ENCODE measurements at regions not wholly inside any gene's neighbourhood (a gene's known extent, or its start where the extent isn't known, plus 50 kb on each side); places are given as distances from the start of the nearest gene placed in this dataset.
A peak's percentile ranks its signal among the peaks of the same experiment; 100 is the strongest.

DNA sequence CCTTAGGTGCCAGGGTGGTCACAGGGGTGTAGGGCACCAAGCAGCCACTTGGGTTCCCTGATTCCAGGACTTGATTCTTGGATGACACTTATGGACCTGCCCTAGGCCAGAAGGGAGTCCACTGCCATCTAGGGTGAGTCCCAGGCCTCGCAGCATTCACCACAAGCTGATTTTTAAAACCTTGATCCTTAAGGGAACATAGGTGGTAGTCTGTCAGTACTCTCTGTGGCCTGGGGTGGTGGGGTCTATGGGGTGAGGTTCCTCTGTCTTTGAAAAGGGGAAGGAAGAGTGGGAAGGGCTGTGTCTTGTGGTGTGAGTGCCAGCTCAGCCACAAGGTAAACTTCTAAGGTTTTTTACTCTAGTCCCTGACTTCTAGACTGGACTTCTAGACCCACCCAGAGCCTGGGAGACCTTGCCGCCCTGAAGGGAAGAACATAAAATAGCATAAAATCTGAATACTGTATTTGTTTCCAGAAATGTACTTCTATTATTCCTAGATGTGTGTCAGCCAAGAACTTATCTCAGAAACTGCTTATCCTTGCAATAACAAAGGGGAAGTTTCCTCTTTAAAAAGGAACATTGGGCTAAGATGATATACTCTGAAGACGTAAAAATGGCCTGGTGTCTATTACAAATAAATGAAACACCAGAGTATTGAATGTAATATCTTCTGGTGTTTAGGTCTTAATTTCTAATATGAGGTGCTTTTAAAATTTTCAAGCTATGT, 757.3 kb downstream of the LTN1 start:
- Mint-ChIP-seq H3K4me1 (peaks cover 36% of the 10 kb centered on the region), H3K4me3 (peak overlapping the region in 1 of 2 donors; percentile 62), H3K27ac (peak overlapping the region; percentile 79 to 95 (median 91)), H3K36me3 (no peaks in the 10 kb centered on the region), H3K27me3 (ENCODE audit: low read depth in 3 of 3) (peaks cover 0 to 4% (median 2%) of the 10 kb centered on the region in 3 donors), H3K9me3 (no peaks in the 10 kb centered on the region)
- no peaks in the 10 kb centered on the region for H3K79me2 ChIP-seq (ENCODE audit: insufficient read depth, low read length)
- TF ChIP-seq CTCF (IDR thresholded peaks at IDR 0.05) = peak; percentile 52
- H3K4me3 ChIP-seq (replicated peaks in 1 of 3; ENCODE audit: low read depth in 2 of 3, low read length in 3 of 3) = peak overlapping the region in 2 of 3 experiments; percentile 4 to 49
- peak overlapping the region; percentile 63 for H3K4me2 ChIP-seq (replicated peaks; ENCODE audit: extremely low read depth, low read length, poor library complexity, severe bottlenecking)
- intact Hi-C loops (cut with micrococcal nuclease) = loop anchor here in 1 of 2 donors (10.0 kb wide), 1 partner anchor 101 kb away; no protein-coding TSS in a partner anchor
- peak overlapping the region; percentile 75 to 77 for H3K27ac ChIP-seq (ENCODE audit: low read depth in 1 of 2, low read length in 2 of 2)
- peak overlapping the region; percentile 4 for H2AFZ ChIP-seq (ENCODE audit: insufficient read depth, low read depth, low read length, poor library complexity, severe bottlenecking)
- H3K27me3 ChIP-seq (ENCODE audit: control insufficient read depth in 2 of 2, insufficient read depth in 2 of 2, low read length in 2 of 2) = no peaks in the 10 kb centered on the region
- no CpG with 5 or more reads among the region's 3 CpGs for WGBS (ENCODE audit: insufficient coverage)
- peaks cover 36 to 39% of the 10 kb centered on the region in 2 donors for H3K4me1 ChIP-seq (ENCODE audit: control insufficient read depth in 1 of 2, insufficient read depth in 2 of 2, low read length in 2 of 2)
- peak; percentile 68 to 77 (median 70) for DNase-seq
- no peaks in the 10 kb centered on the region for H3K36me3 ChIP-seq (replicated peaks in 1 of 2; ENCODE audit: control insufficient read depth in 1 of 2, insufficient read depth in 2 of 2, low read length in 2 of 2)
- H3K9me3 ChIP-seq (replicated peaks in 1 of 2; ENCODE audit: control insufficient read depth in 1 of 2, insufficient read depth in 1 of 2, low read length in 2 of 2) = peaks cover 0 to 3% of the 10 kb centered on the region in 2 donors
- no peak overlapping the region for H3K9ac ChIP-seq (ENCODE audit: insufficient read depth, low read length, poor library complexity, severe bottlenecking)
- H4K20me1 ChIP-seq (ENCODE audit: insufficient read depth, low read length) = no peaks in the 10 kb centered on the region

GRCh38 chr21:28234326-28234725, 758.4 kb downstream of the LTN1 start:
- H3K4me3 Mint-ChIP-seq = peak overlapping the region in 1 of 2 donors; percentile 9
- Histone ChIP-seq H4K20me1 (ENCODE audit: insufficient read depth, low read length) (no peaks in the 10 kb centered on the region), H3K9me3 (replicated peaks in 1 of 2; ENCODE audit: control insufficient read depth in 1 of 2, insufficient read depth in 1 of 2, low read length in 2 of 2) (peaks cover 0 to 3% of the 10 kb centered on the region in 2 donors), H3K9ac (ENCODE audit: insufficient read depth, low read length, poor library complexity, severe bottlenecking) (no peak overlapping the region), H3K4me1 (ENCODE audit: control insufficient read depth in 1 of 2, insufficient read depth in 2 of 2, low read length in 2 of 2) (peaks cover 38 to 50% of the 10 kb centered on the region in 2 donors), H2AFZ (ENCODE audit: insufficient read depth, low read depth, low read length, poor library complexity, severe bottlenecking) (peak overlapping the region; percentile 36), H3K27ac (ENCODE audit: low read depth in 1 of 2, low read length in 2 of 2) (no peak overlapping the region), H3K79me2 (ENCODE audit: insufficient read depth, low read length) (no peaks in the 10 kb centered on the region), H3K4me3 (replicated peaks in 1 of 3; ENCODE audit: low read depth in 2 of 3, low read length in 3 of 3) (no peak overlapping the region), H3K4me2 (replicated peaks; ENCODE audit: extremely low read depth, low read length, poor library complexity, severe bottlenecking) (no peak overlapping the region), H3K36me3 (replicated peaks in 1 of 2; ENCODE audit: control insufficient read depth in 1 of 2, insufficient read depth in 2 of 2, low read length in 2 of 2) (no peaks in the 10 kb centered on the region), H3K27me3 (ENCODE audit: control insufficient read depth in 2 of 2, insufficient read depth in 2 of 2, low read length in 2 of 2) (no peaks in the 10 kb centered on the region)
- peak overlapping the region in 5 of 7 donors; percentile 49 to 85 (median 75) for H3K27ac Mint-ChIP-seq
- TF ChIP-seq CTCF (IDR thresholded peaks at IDR 0.05) = no peak
- intact Hi-C loops (cut with micrococcal nuclease) = loop anchor here in 1 of 2 donors (10.0 kb wide), 1 partner anchor 100 kb away; no protein-coding TSS in a partner anchor
- 93% methylated on average over 3 of the region's 5 CpGs for WGBS (ENCODE audit: insufficient coverage)
- peaks cover 40% of the 10 kb centered on the region for H3K4me1 Mint-ChIP-seq
- H3K9me3 Mint-ChIP-seq = no peaks in the 10 kb centered on the region
- no peaks in the 10 kb centered on the region for H3K36me3 Mint-ChIP-seq
- H3K27me3 Mint-ChIP-seq (ENCODE audit: low read depth in 3 of 3) = peaks cover 0 to 4% (median 2%) of the 10 kb centered on the region in 3 donors
- DNase-seq = no peak
